GM12875 (cell line): ENCODE measurements at regions not wholly inside any gene's neighbourhood (a gene's known extent, or its start where the extent isn't known, plus 50 kb on each side); places are given as distances from the start of the nearest gene placed in this dataset.

Experiments used
- H3K4me3 ChIP-seq: one replicate; pipeline ENCODE4 v1.5.1; 2011; ENCODE audit warnings: low read depth, low read length, control low read depth
- TF ChIP-seq, protein P1 (sequence below): IDR thresholded peaks from 2 replicates; pipeline ENCODE4 v1.5.1; 2011; ENCODE audit warnings: low read depth, mild to moderate bottlenecking, control low read depth, inconsistent platforms, low read length, moderate library complexity, borderline replicate concordance; ENCODE audit not compliant: insufficient read depth

- H3K4me3 ChIP-seq = no peak overlapping the region
- TF ChIP-seq, protein P1, sequence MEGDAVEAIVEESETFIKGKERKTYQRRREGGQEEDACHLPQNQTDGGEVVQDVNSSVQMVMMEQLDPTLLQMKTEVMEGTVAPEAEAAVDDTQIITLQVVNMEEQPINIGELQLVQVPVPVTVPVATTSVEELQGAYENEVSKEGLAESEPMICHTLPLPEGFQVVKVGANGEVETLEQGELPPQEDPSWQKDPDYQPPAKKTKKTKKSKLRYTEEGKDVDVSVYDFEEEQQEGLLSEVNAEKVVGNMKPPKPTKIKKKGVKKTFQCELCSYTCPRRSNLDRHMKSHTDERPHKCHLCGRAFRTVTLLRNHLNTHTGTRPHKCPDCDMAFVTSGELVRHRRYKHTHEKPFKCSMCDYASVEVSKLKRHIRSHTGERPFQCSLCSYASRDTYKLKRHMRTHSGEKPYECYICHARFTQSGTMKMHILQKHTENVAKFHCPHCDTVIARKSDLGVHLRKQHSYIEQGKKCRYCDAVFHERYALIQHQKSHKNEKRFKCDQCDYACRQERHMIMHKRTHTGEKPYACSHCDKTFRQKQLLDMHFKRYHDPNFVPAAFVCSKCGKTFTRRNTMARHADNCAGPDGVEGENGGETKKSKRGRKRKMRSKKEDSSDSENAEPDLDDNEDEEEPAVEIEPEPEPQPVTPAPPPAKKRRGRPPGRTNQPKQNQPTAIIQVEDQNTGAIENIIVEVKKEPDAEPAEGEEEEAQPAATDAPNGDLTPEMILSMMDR = 0 out of 2 replicates have a peak, but pooled peaks have one; percentile 3
Measured at GRCh38 chr2:129903586-129904425, 75.7 kb upstream of the RAB6C start.

- H3K4me3 ChIP-seq = no peak overlapping the region
- TF ChIP-seq, protein P1 = no peak
Measured at GRCh38 chr2:129904532-129905446, 74.7 kb upstream of the RAB6C start.

- H3K4me3 ChIP-seq = no peak overlapping the region
- TF ChIP-seq, protein P1 = no peak
Measured at GRCh38 chr2:129905664-129906081, 73.8 kb upstream of the RAB6C start.

DNA sequence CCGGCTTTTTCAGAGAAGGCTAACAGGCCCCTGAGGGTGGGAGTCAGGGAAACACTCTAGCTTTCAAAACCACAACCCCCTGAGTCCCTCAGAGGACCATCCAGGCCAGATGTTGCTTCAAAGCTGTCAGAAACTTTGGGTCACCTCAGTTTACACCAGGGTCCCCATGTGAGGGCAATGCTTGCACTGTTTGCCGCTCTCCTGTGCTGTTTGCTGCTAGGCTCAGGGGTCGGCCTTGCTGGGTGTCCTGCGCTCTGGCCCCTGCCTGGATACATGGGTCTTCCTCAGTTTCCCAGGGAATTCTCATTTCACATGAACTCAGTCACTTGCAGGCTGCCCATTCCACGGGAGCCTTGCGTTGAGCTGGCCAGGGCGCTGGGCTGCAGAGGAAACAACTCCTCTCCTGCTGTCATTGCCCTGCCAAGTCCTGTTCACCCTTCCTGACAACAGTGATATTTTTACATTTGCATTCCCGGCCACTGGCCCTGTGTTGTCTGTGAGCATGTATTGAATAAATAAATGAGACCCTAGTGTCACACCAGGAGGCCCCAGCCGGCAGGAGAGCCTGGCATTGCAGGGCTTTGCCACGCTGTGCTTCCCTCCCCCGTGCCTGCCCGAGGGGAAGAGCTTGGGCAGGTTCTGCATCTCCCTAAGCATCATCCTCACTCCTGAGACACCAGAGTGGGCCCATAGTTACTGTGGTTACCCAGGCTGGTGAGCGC, 73.2 kb upstream of the RAB6C start:
- no peak overlapping the region for H3K4me3 ChIP-seq
- TF ChIP-seq, protein P1 = no peak

- no peak overlapping the region for H3K4me3 ChIP-seq
- TF ChIP-seq, protein P1 = no peak
Measured at GRCh38 chr2:129906861-129907235, 72.6 kb upstream of the RAB6C start.

DNA sequence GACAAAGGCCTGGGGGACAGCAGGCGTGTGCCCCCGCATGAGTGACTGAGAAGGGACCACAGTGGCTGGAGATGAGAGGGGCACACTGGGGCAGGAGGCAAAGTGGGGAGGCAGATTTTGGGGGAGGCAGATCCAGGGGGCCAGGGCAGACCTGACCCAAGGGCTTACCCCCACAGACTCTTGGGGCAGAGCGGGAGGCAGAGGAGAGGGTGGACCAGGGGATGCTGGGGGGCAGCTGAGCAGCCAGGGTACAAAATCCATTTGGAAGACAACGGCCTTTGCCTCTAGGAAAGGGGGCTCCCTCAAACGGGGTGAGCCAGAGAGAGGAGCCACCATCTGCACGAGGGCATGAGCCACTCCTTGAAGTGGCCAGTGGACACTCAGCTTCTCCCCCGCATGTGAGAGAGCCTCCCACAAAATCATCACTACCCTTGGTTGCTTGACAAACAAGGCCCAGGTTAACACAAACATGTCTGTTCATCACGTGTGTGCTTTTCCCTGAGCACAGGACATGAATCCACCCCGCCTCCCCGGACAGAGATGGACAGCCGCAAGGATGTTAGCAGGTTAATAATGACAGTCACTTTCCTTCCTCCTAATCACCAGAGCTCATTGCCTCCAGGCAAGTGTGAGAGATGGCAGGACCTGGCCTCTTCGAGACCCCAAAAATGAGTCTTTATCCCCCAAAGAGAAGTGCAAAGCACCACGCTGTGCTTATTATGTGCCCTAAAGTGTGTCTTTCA, 72.0 kb upstream of the RAB6C start:
- no peak overlapping the region for H3K4me3 ChIP-seq
- TF ChIP-seq, protein P1 = no peak
